Heart left ventricle (tissue), 16 donors: ENCODE measurements at regions not wholly inside any gene's neighbourhood (a gene's known extent, or its start where the extent isn't known, plus 50 kb on each side); places are given as distances from the start of the nearest gene placed in this dataset.

Experiments used
- ATAC-seq, 4 donors: fragments of 200-7000 bp; cut with Tn5 transposase; one replicate each; pipeline ENCODE4 v1.9.1; 2020 to 2022; ENCODE audit warnings: moderate library complexity in 4 of 4, mild to moderate bottlenecking in 3 of 4, moderate number of reproducible peaks in 1 of 4
- DNase-seq, 5 donors: peaks; one replicate each; pipeline ENCODE4 v3.0.0-alpha.2; 2020
- H3K27ac ChIP-seq, 12 donors: fragments of 200-600 bp; sonication (generic) in 4 of 12; one replicate each; pipeline versions ENCODE4 v1.5.0 to v1.8.0; 2016 to 2022; ENCODE audit warnings: mild to moderate bottlenecking in 2 of 12
- H3K27me3 ChIP-seq, 9 donors: fragments of 200-600 bp; sonication (generic) in 2 of 9; one replicate each; pipeline versions ENCODE4 v1.5.1 to v1.8.0; 2016 to 2022; ENCODE audit warnings: mild to moderate bottlenecking in 3 of 9
- H3K36me3 ChIP-seq, 9 donors: fragments of 200-600 bp; sonication (generic) in 2 of 9; one replicate each; pipeline versions ENCODE4 v1.5.0 to v1.8.0; 2018 to 2022; ENCODE audit warnings: mild to moderate bottlenecking in 2 of 9
- H3K4me1 ChIP-seq, 12 donors: fragments of 200-600 bp; sonication (generic) in 4 of 12; one replicate each; pipeline versions ENCODE4 v1.5.0 to v1.8.0; 2016 to 2022; ENCODE audit warnings: mild to moderate bottlenecking in 3 of 12
- H3K4me3 ChIP-seq, 12 donors: fragments of 200-600 bp; sonication (generic) in 4 of 12; one replicate each; pipeline versions ENCODE4 v1.5.0 to v1.8.0; 2017 to 2022; ENCODE audit warnings: mild to moderate bottlenecking in 9 of 12, moderate library complexity in 4 of 12
- H3K9me3 ChIP-seq, 12 donors: fragments of 200-600 bp; sonication (generic) in 4 of 12; one replicate each; pipeline versions ENCODE4 v1.5.0 to v1.8.0; 2016 to 2022; ENCODE audit warnings: mild to moderate bottlenecking in 1 of 12
- CTCF ChIP-seq, 12 donors: fragments of 200-600 bp; sonication (generic) in 4 of 12; IDR thresholded peaks; one replicate each; pipeline versions ENCODE4 v1.5.0 to v1.8.0; 2018 to 2022; ENCODE audit warnings: antibody characterized with exemption in 12 of 12, mild to moderate bottlenecking in 5 of 12
- POLR2A ChIP-seq, 2 donors: fragments of 450-650 bp; IDR thresholded peaks; one replicate each; pipeline ENCODE4 v1.6.1; 2017; ENCODE audit warnings: antibody characterized with exemption in 2 of 2, mild to moderate bottlenecking in 2 of 2, moderate library complexity in 2 of 2
- WGBS, 4 donors: extraction: QIAGEN DNeasy Blood & Tissue Kit in 2 of 4; methylation state at CpG; one replicate each; pipeline versions ENCODE4 v1.1.5 to v1.1.7; 2013 to 2018; 5-methylcytosine and 5-hydroxymethylcytosine counted together
- intact Hi-C, 10 donors: fragments of 100-400 bp; cut with DNase I; formaldehyde crosslinking; loops; one replicate each; pipeline versions ENCODE4 v1.11.1 to v1.14.2; 2022
- donor health status: ischemic (EF 13 %, LVEDD 7.1; RV severe dilation, severe dysfunction).
- donor health status: healthy with polysubstance abuse.
- donor health status: DM: no; HTN: yes; CAD: no.
- donor health status: DM: no; HTN: no; CAD: no.
- donor health status: ischemic (EF 25% LVEDD 6.9; RV normal size, moderate dysfunction).
- donor health status: ischemic (EF 25% LVEDD 5.7; RV mildly dilated, moderate dysfunction).
- donor health status: healthy.
- donor health status: DM: yes; HTN: yes; CAD: no.
- donor health status: ischemic (EF 35%, LVEDD 5.7; RV mildly dilated, moderate dysfunction).
- donor health status: nonischemic (EF 11% LVEDD 7.7; RV severe dilation, severe dysfunction).
- donor health status: DM: yes; HTN: yes; CAD: no.
- donor health status: PGD.
- donor health status: ischemic (EF 29% LVEDD 5.4; RV normal size, mild dysfunction).
- donor health status: nonischemic (EF 23%, LVEDD 6.1; RV moderate dilation, normal function).

DNA sequence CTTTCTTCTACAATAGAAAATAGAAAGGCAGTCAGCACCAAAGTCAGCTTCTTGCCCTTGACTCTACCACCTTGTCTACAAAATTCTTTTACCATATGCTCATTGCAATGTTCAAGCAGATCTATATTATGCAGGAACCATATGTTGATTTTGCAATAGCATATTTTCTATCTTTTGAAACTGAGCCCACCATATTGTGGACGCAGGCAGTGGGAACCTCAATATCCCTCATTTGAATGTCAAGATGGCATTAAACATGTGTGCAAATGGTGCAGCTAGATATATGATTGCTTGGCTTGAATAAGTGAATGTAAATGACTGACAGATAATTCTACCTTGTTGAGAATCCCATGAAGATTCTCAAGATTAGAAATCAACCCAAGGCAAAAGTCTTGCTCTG, 412.7 kb upstream of the FSHR start:
- ATAC-seq (no peak), DNase-seq (no peak)
- Histone ChIP-seq H3K4me1 (no peaks in the 10 kb centered on the region), H3K9me3 (no peaks in the 10 kb centered on the region), H3K36me3 (no peaks in the 10 kb centered on the region), H3K27ac (no peak overlapping the region), H3K27me3 (no peaks in the 10 kb centered on the region), H3K4me3 (no peak overlapping the region)
- intact Hi-C loops = no loop called here
- WGBS, 4 donors = 55 to 89% (median 86%) methylated on average over 1 of the region's 1 CpG
- TF ChIP-seq CTCF (IDR thresholded peaks at IDR 0.05) (no peak), POLR2A (IDR thresholded peaks at IDR 0.05) (no peak)

- Histone ChIP-seq H3K27ac (no peak overlapping the region), H3K4me3 (no peak overlapping the region), H3K9me3 (no peaks in the 10 kb centered on the region), H3K4me1 (no peaks in the 10 kb centered on the region), H3K27me3 (no peaks in the 10 kb centered on the region), H3K36me3 (no peaks in the 10 kb centered on the region)
- intact Hi-C loops = no loop called here
- TF ChIP-seq POLR2A (IDR thresholded peaks at IDR 0.05) (no peak), CTCF (IDR thresholded peaks at IDR 0.05) (no peak)
- ATAC-seq (no peak), DNase-seq (no peak)
These were observed 399.3 kb upstream of the FSHR start for GRCh38 chr2:49553658-49554057.

GRCh38 chr2:49532702-49533101, 378.4 kb upstream of the FSHR start:
- TF ChIP-seq CTCF (IDR thresholded peaks at IDR 0.05) (no peak), POLR2A (IDR thresholded peaks at IDR 0.05) (no peak)
- ATAC-seq (no peak), DNase-seq (no peak)
- H3K27me3 ChIP-seq = no peaks in the 10 kb centered on the region
- no peak overlapping the region for H3K27ac ChIP-seq
- no peak overlapping the region for H3K4me3 ChIP-seq
- peaks cover 0 to 49% (median 20%) of the 10 kb centered on the region in 12 donors for H3K9me3 ChIP-seq
- intact Hi-C loops = no loop called here
- no peaks in the 10 kb centered on the region for H3K36me3 ChIP-seq
- H3K4me1 ChIP-seq = no peaks in the 10 kb centered on the region

DNA sequence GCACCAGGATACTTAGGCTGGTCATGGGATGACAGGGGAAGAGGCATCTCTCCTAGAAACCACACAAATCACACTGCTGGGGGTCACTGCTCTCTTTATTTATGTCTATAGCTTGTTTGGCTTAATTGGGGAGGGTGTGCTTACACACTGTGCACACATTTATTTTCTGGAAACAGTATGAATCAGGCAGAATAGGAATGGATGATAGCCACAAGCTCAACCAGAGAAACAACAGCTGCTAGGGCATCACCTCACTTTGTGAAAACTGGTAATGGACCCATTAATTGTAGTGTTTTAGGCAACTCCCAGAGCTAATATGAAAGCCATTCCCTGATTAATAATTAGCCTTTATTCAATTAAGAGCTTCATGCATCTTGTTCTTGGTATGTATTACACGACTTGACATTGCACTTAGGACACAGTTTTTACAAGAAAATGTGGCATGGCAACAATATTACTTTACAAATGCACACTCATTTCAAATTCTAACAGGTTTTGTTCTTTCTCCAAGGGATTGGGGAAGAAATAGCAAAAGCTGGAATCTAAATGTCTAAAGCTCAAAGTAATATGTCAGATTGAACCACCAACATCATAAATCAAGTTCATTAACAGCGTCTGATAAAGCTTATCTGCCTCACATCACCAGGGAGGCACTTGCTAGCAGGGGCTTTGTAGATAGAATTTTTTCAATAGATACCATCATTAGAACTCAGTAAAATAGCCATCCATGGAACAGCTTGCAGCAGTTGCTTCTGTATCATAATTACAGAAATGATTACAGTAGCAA, 361.9 kb upstream of the FSHR start:
- H3K27me3 ChIP-seq = no peaks in the 10 kb centered on the region
- H3K27ac ChIP-seq = no peak overlapping the region
- 55 to 68% (median 61%) methylated on average over 2 of the region's 2 CpGs for WGBS, 4 donors
- no peak overlapping the region for H3K4me3 ChIP-seq
- TF ChIP-seq CTCF (IDR thresholded peaks at IDR 0.05) (no peak), POLR2A (IDR thresholded peaks at IDR 0.05) (no peak)
- peaks cover 0 to 19% (median 0%) of the 10 kb centered on the region in 12 donors for H3K9me3 ChIP-seq
- H3K36me3 ChIP-seq = no peaks in the 10 kb centered on the region
- no peaks in the 10 kb centered on the region for H3K4me1 ChIP-seq
- DNase-seq = no peak
- intact Hi-C loops = loop anchor here in 1 of 10 donors (5.0 kb wide), 1 partner anchor 336 kb away; no protein-coding TSS in a partner anchor
- ATAC-seq = no peak
